H1 (cell line): ENCODE measurements at regions not wholly inside any gene's neighbourhood (a gene's known extent, or its start where the extent isn't known, plus 50 kb on each side); places are given as distances from the start of the nearest gene placed in this dataset.

Source experiments
- EZH2 ChIP-seq: fragments of 200-600 bp; sonication (generic); IDR thresholded peaks from 2 replicates; pipeline ENCODE4 v1.7.1; 2012; ENCODE audit warnings: low read depth, mild to moderate bottlenecking, moderate library complexity, low read length, inconsistent platforms; ENCODE audit not compliant: severe bottlenecking
- PHF8 ChIP-seq: fragments of 200-600 bp; sonication (generic); conservative IDR thresholded peaks from 2 replicates; pipeline ENCODE4 v1.7.1; 2012; ENCODE audit warnings: low read depth, mild to moderate bottlenecking, inconsistent platforms, low read length, moderate library complexity
- POU5F1 ChIP-seq: IDR thresholded peaks from 2 replicates; pipeline ENCODE4 v1.6.1; 2011; ENCODE audit warnings: low read depth, mild to moderate bottlenecking, low read length, moderate library complexity
- RNF2 ChIP-seq: fragments of 200-900, 300-1000 bp; sonication (generic); IDR thresholded peaks from 2 replicates; pipeline ENCODE4 v1.7.1; 2016; ENCODE audit warnings: borderline replicate concordance, low read depth, mild to moderate bottlenecking, antibody characterized with exemption, low read length; ENCODE audit not compliant: poor library complexity, severe bottlenecking; ENCODE audit errors: missing control alignments
- SIN3A ChIP-seq, 2 experiments: IDR thresholded peaks in 1 of 2; conservative IDR thresholded peaks in 1 of 2; 2 replicates each; pipeline ENCODE4 v1.6.1; 2011 to 2012; ENCODE audit warnings: low read length in 2 of 2, improper control_type of control experiment in 1 of 2, low read depth in 1 of 2, mild to moderate bottlenecking in 1 of 2
- SIRT6 ChIP-seq: IDR thresholded peaks from one replicate; pipeline ENCODE4 v1.7.1; 2012; ENCODE audit warnings: low read length, inconsistent platforms
- TAF1 ChIP-seq: IDR thresholded peaks from 2 replicates; pipeline ENCODE4 v1.6.1; 2011; ENCODE audit warnings: mild to moderate bottlenecking, low read depth, low read length
- TBP ChIP-seq: IDR thresholded peaks from 2 replicates; pipeline ENCODE4 v1.6.1; 2011; ENCODE audit warnings: low read depth, low read length, improper control_type of control experiment
- USF2 ChIP-seq: IDR thresholded peaks from 2 replicates; pipeline ENCODE4 v1.6.1; 2011; ENCODE audit warnings: low read length, improper control_type of control experiment
- ZNF274 ChIP-seq: IDR thresholded peaks from 2 replicates; pipeline ENCODE4 v1.7.0; 2012; ENCODE audit warnings: low read length, borderline replicate concordance; ENCODE audit errors: extremely low read depth

GRCh38 chr4:178963446-178964045 lies 1521.3 kb upstream of the AGA start (continued):
- no peak for TF ChIP-seq PHF8
- no peak for TF ChIP-seq SIN3A (conservative IDR thresholded peaks at IDR 0.05 in 1 of 2, IDR thresholded peaks at IDR 0.05 in 1 of 2; ENCODE audit: low read depth in 1 of 2, low read length in 2 of 2)
- no peak for TF ChIP-seq ZNF274
- no peak for TF ChIP-seq POU5F1
- no peak for TF ChIP-seq RNF2
- TF ChIP-seq TAF1: no peak
- no peak for TF ChIP-seq TBP
- no peak for TF ChIP-seq EZH2
- no peak for TF ChIP-seq USF2
- no peak for TF ChIP-seq SIRT6
